MM.1S (cell line): ENCODE measurements at regions not wholly inside any gene's neighbourhood (a gene's known extent, or its start where the extent isn't known, plus 50 kb on each side); places are given as distances from the start of the nearest gene placed in this dataset.

ENCODE experiments used
- CTCF ChIP-seq: fragments of 300-600 bp; sonication (generic); IDR thresholded peaks from 2 replicates; pipeline ENCODE4 v1.5.1; 2016; ENCODE audit warnings: antibody characterized with exemption, low read length, mixed read lengths
- EZH2 ChIP-seq: fragments of 300-600 bp; sonication (generic); optimal IDR thresholded peaks from 2 replicates; pipeline ENCODE3; 2017; ENCODE audit warnings: low read depth, mild to moderate bottlenecking, antibody characterized with exemption, low read length, mixed read lengths

- TF ChIP-seq CTCF (no peak), EZH2 (no peak)
Measured at GRCh38 chr19:28956421-28956820, 256.5 kb downstream of the UQCRFS1 start.
